Activated CD4-positive, alpha-beta T cell treated with anti-CD3 and anti-CD28 coated beads, Interleukin-2, amount 50 U/mL, for 16 hours (primary cell): ENCODE measurements at regions not wholly inside any gene's neighbourhood (a gene's known extent, or its start where the extent isn't known, plus 50 kb on each side); places are given as distances from the start of the nearest gene placed in this dataset.

Experiments used
- DNase-seq: peaks from one replicate; pipeline ENCODE4 v3.0.0-alpha.2; 2020

DNA sequence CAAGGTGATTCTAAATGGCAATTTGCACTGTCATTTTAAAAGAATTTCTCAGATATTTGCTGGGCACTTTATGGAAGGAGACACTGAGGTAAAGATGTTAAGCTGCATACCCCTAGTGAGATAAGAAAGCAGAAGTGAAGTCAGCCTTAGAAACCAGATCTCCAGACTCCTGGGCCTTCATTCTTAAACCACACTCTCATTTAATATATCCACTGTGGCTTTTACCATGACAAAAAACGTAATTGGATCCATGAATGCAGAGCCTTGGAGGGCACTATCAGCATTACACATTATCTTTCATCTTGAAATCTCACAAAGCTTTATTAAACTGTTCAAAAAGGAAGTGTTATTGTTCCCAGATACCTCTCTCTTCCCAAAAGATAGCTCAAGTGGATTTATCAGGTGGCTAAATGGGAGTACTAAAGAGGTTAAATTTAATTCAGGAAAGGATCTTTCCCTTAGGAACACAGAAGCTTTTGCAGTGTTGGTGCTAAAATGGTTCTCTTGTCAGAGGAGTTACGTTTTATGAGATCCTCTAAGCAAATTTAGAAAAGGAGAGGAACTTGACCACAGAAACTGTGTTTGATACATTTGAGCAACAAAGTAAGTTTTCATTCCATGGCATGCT, 1060.4 kb downstream of the EFNB2 start:
- no peak for DNase-seq

DNA sequence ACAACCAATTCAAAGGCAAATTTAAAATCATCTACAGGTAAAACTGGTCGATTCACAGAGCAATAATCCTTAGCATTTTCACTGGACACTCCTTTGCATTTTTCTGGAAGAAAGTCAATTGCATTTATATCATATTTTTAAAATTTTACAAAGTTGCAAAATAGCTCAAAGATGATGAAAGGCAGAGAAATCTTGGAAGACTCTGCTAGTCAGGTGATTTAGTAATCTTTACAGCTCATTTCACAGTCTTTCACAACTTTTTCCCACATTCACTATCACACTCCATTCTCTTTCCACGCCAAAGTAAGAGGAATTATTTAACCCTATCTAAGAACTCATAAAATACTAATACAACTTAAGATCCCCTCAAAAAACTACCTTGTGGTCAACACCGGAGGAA, 1063.8 kb downstream of the EFNB2 start:
- DNase-seq: no peak

- no peak for DNase-seq
These were observed 1069.1 kb downstream of the EFNB2 start for GRCh38 chr13:105466376-105466775.

- DNase-seq: no peak
These were observed 1069.7 kb downstream of the EFNB2 start, which contains the start of gene DAOA for GRCh38 chr13:105465745-105466144. TSS of gene DAOA (plus strand) at chr13:105466045.

GRCh38 chr13:105465251-105465650, 1070.2 kb downstream of the EFNB2 start:
- DNase-seq: no peak

GRCh38 chr13:105464249-105464648, 1071.2 kb downstream of the EFNB2 start:
- no peak for DNase-seq

DNA sequence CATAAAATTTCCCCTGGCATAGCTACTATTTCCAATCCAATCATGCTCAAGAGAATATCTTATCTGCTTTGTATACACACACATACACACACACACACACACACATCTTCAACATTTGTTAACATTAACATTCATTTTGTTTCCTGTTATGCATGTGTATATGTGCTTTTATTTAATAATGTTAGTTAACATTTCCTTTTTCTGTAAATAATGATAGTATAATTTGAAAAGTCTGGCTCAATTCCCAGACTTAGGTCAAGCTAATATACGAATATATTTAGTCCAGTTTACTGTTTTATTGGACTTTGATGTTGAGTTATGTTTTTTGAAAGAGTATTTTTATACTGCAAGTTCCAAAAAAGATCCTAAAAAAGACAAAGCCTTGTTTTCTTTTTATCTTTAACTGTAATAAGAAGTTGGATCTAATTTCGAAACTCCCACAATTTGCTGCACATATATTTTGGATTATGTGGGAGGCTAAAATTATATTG, 1072.4 kb downstream of the EFNB2 start:
- DNase-seq: no peak

- no peak for DNase-seq
These were observed 1073.4 kb downstream of the EFNB2 start for GRCh38 chr13:105462098-105462497.

DNA sequence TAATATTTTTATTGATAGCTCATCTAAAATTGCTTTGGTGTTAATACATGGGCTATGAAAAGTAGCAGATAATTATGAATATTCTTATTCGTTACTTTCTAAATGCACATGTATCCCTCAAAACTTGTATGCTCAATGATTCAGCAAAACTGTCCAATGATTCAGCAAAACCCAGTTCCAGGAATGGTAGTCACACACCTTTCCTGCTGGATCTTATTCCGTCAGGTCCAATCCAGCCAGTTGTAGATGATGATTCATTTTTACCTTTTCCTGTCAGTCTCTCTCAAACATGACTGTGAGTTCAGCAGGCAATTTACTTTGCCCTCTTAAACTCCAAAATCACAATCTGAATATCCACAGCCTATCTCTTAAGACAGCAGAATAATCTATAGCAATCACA, 1082.6 kb downstream of the EFNB2 start:
- no peak for DNase-seq

DNA sequence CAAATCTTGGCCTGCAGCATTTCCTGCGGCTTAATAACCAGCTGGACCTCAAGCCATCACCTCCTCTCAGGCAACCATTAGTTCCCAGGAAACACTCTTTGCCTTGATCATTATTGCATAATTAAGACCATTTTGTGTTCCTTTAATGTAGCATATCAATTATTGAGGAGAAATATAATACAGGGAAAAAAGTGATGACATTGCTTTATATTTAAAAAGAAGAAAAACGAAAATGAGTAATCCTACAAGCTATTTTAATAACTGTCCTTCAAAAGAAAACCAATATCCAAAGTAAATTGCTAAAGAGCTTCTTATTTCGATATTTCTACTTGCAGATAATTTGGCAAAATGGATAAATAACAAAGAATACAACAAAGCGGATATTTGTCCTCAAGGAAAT, 1084.7 kb downstream of the EFNB2 start:
- no peak for DNase-seq

GRCh38 chr13:105448811-105449210, 1086.7 kb downstream of the EFNB2 start:
- no peak for DNase-seq

GRCh38 chr13:105446197-105446596, 1089.3 kb downstream of the EFNB2 start:
- DNase-seq: no peak

DNA sequence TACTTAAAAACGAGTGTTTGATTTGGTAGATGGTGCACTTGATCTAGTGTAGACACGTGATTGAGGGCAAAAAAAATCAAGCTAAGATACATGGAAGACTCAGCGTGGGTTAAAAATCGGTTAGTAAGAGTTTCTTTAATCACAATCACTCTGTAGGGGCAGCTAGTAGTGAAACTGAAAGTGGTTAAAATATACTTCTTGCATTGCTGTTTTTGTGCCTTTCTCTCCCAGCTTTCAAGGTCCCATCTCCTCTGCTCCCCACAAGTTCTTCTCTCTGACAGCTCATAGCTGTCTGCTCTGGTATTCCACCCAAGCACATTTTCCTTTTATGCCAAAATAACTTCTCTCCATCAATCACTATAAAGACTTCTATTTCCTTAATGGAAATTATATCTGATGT, 1089.7 kb downstream of the EFNB2 start:
- no peak for DNase-seq

DNA sequence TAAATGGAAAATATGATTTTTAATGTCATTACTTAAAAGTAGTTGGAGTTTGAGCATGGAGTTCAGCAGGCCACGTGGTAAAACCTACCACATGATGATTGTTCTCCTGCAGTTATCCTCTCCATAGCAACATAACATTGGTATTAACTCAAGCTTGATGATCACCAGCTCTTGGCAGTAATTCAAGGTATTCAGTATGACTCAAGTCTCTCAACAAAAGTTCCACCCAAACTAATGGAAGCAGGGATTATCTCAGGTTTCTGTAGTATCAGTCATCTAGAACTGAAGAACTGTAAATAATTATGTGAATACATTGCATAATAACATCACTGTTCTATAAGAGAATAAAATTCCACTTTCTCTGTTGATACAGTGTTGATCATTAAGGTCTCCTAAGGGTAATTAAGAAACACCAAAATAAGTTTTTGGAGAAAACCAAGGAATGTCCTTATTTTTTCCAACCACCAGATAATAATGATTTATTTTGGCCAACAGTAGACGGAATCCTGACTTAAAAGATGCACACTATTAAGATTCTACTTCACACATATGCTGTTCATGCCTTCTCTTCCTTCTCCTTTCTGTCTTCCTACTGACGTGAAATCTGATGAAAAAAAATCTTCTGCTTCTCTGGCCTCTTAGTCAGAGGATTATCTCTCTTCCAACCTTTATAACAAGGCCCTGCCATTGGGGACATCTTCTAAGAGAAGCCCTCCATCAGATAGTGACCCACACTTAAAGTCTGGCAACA, 1092.3 kb downstream of the EFNB2 start:
- DNase-seq: no peak

DNA sequence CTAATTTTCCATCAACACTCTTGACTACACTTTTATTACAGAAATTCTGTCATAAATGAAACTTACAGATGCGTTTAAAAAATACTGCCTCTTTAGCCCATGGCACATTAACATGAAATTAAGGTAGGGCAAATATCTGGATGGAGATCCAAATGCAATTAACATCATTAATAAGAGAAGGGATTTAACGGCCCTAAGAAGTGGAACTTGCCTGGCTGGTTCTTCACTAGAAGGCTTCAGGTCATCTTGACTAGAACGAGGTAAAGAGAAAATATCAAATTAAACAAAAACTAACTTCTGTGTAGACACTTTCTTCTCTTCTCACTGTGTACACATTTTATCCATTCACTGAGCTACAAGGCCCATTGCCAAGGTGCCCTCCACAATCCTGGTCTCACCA, 1093.4 kb downstream of the EFNB2 start:
- no peak for DNase-seq

- DNase-seq: no peak
These were observed 1094.3 kb downstream of the EFNB2 start for GRCh38 chr13:105441051-105441750.

- DNase-seq: no peak
These were observed 1098.5 kb downstream of the EFNB2 start for GRCh38 chr13:105436943-105437342.

GRCh38 chr13:105432438-105432837, 1103.0 kb downstream of the EFNB2 start:
- DNase-seq: no peak

DNA sequence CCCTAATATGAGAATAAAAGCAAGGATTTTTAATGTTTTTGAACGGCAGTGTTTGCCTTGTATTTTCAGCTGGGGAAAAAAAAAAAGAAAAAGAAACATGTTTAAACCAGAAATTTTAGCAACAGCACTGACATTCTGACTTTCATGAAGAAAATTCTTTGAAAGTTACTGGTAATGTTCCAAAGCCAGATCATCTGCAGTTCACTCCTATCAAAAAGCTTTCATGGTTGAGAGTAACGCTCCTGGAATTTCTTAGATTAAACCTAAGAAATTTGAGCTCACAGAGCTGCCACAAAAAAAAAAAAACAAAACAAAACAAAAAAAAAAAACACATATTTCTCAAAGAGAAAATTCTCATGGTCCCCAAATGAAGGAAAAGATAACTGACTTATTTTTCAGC, 1106.7 kb downstream of the EFNB2 start:
- DNase-seq: no peak

DNA sequence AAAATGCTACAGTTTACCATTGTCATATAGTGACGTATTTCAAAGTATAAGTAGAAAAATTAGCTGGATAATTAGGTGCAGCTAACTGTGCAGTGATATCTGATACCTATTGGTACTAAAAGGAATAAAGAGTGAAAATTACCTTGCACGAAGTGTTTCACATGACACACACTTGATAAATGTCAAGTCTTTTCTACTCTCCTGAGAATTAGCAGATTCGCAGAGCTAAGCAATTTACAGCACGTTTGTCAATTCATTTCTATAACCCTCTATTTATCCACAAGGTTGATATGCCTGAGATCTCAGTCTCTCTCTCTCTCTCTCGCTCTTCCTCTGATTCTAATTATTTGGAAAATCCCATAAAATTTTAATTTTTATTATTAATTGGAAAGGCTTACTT, 1109.0 kb downstream of the EFNB2 start:
- DNase-seq: no peak

DNA sequence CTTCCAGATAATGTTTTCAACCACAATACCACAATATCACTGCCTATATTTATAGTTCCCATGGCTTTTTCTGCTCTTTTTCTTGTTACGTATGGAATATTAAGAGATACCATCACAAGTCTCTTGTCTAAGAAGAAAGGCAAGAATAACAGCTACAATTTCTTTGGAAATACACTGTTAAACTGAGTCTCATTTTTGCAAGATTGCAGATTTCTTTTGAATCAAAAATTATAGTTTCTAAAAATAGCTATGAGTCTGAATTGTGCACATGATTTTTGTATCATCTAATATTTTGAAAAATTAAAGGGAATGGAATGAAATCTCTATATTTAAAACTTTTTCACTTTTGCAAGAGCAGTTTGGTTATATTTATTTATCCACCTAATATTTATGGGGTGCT, 1120.8 kb downstream of the EFNB2 start:
- DNase-seq: no peak

- DNase-seq: no peak
These were observed 1123.3 kb downstream of the EFNB2 start for GRCh38 chr13:105412171-105412570.

- peak; percentile 6 for DNase-seq
These were observed 1124.9 kb downstream of the EFNB2 start for GRCh38 chr13:105410602-105411001.

GRCh38 chr13:105406551-105406950, 1128.9 kb downstream of the EFNB2 start:
- DNase-seq: no peak
